CD8-positive, alpha-beta memory T cell (primary cell): ENCODE measurements at regions not wholly inside any gene's neighbourhood (a gene's known extent, or its start where the extent isn't known, plus 50 kb on each side); places are given as distances from the start of the nearest gene placed in this dataset.

Experiments used
- CTCF ChIA-PET: fragments of 350-600 bp; sonication (Branson Sonifier 250); formaldehyde crosslinking; loops from one replicate; lab custom pipeline; 2021; ENCODE audit warnings: antibody characterized with exemption; lab: Charles Lee
- POLR2A ChIA-PET: fragments of 350-600 bp; sonication (Branson Sonifier 250); formaldehyde crosslinking; loops from one replicate; lab custom pipeline; 2021; ENCODE audit warnings: antibody characterized with exemption; lab: Charles Lee
- DNase-seq, 5 donors: peaks; one replicate each; pipeline versions ENCODE4 v3.0.0 to v3.0.0-alpha.2; 2020 to 2022; ENCODE audit warnings: mixed read lengths in 1 of 5
- H3K27ac ChIP-seq: one replicate; pipeline ENCODE4 v1.7.0; 2013; ENCODE audit warnings: low read depth, mild to moderate bottlenecking, low read length, moderate library complexity
- H3K27me3 ChIP-seq: 2 replicates; pipeline ENCODE4 v1.7.0; 2013; ENCODE audit warnings: low read length, mild to moderate bottlenecking; ENCODE audit not compliant: insufficient read depth, poor library complexity, severe bottlenecking
- H3K36me3 ChIP-seq: 2 replicates; pipeline ENCODE4 v1.7.0; 2013; ENCODE audit warnings: mild to moderate bottlenecking, low read length, moderate library complexity; ENCODE audit not compliant: insufficient read depth
- H3K4me1 ChIP-seq: 2 replicates; pipeline ENCODE4 v1.7.0; 2013; ENCODE audit warnings: mild to moderate bottlenecking, low read length, moderate library complexity; ENCODE audit not compliant: insufficient read depth
- H3K4me3 ChIP-seq: 2 replicates; pipeline ENCODE4 v1.7.0; 2013; ENCODE audit warnings: mild to moderate bottlenecking, low read length
- H3K9me3 ChIP-seq: 2 replicates; pipeline ENCODE4 v1.7.0; 2013; ENCODE audit warnings: mild to moderate bottlenecking, low read length
- H3K27ac Mint-ChIP-seq, 8 donors: one replicate each; pipeline ENCODE4 v1.8.0; 2020 to 2021; ENCODE audit warnings: mixed read lengths in 8 of 8, mild to moderate bottlenecking in 6 of 8, inconsistent platforms in 3 of 8, moderate library complexity in 3 of 8
- H3K27me3 Mint-ChIP-seq, 2 donors: one replicate each; pipeline ENCODE4 v1.8.0; 2020 to 2021; ENCODE audit warnings: mixed read lengths in 2 of 2, mild to moderate bottlenecking in 1 of 2, moderate library complexity in 1 of 2
- H3K36me3 Mint-ChIP-seq, 3 donors: one replicate each; pipeline ENCODE4 v1.8.0; 2020 to 2021; ENCODE audit warnings: mixed read lengths in 3 of 3, inconsistent platforms in 1 of 3, mild to moderate bottlenecking in 1 of 3
- H3K4me1 Mint-ChIP-seq, 3 donors: one replicate each; pipeline ENCODE4 v1.8.0; 2020 to 2021; ENCODE audit warnings: mixed read lengths in 3 of 3, inconsistent platforms in 1 of 3, mild to moderate bottlenecking in 1 of 3
- H3K4me3 Mint-ChIP-seq, 7 donors: one replicate each; pipeline ENCODE4 v1.8.0; 2020 to 2021; ENCODE audit warnings: mixed read lengths in 7 of 7, mild to moderate bottlenecking in 6 of 7, moderate library complexity in 4 of 7, inconsistent platforms in 2 of 7
- H3K9me3 Mint-ChIP-seq, 5 donors: one replicate each; pipeline ENCODE4 v1.8.0; 2020 to 2022; ENCODE audit warnings: mixed read lengths in 5 of 5, mild to moderate bottlenecking in 3 of 5, moderate library complexity in 2 of 5, inconsistent platforms in 1 of 5

- ChIA-PET POLR2A (no interaction called here), CTCF (no interaction called here)
- H3K27me3 ChIP-seq: no peaks in the 10 kb centered on the region
Observed at GRCh38 chr5:2557435-2557834, 194.0 kb downstream of the IRX2 start.

GRCh38 chr5:2556375-2556966 is 195.0 kb downstream of the IRX2 start:
- no peaks in the 10 kb centered on the region for H3K36me3 ChIP-seq
- H3K27me3 Mint-ChIP-seq: peaks cover 0 to 1% of the 10 kb centered on the region in 2 donors
- CTCF ChIA-PET: no interaction called here
- H3K27me3 ChIP-seq: no peaks in the 10 kb centered on the region
- no peak overlapping the region for H3K4me3 Mint-ChIP-seq
- peaks cover 12 to 22% (median 16%) of the 10 kb centered on the region in 5 donors for H3K9me3 Mint-ChIP-seq
- H3K4me1 ChIP-seq: no peaks in the 10 kb centered on the region
- no peak overlapping the region for H3K27ac ChIP-seq
- H3K27ac Mint-ChIP-seq: no peak overlapping the region
- no peaks in the 10 kb centered on the region for H3K36me3 Mint-ChIP-seq
- POLR2A ChIA-PET: no interaction called here
- no peak overlapping the region for H3K4me3 ChIP-seq
- DNase-seq: no peak
- peaks cover 3% of the 10 kb centered on the region for H3K9me3 ChIP-seq
- H3K4me1 Mint-ChIP-seq: no peaks in the 10 kb centered on the region

More at GRCh38 chr5:2557435-2557834, 194.0 kb downstream of the IRX2 start:
- Mint-ChIP-seq H3K27me3 (peaks cover 0 to 1% of the 10 kb centered on the region in 2 donors), H3K9me3 (peaks cover 12 to 22% (median 16%) of the 10 kb centered on the region in 5 donors), H3K36me3 (no peaks in the 10 kb centered on the region), H3K4me3 (no peak overlapping the region), H3K4me1 (no peaks in the 10 kb centered on the region), H3K27ac (no peak overlapping the region)
- Histone ChIP-seq H3K36me3 (no peaks in the 10 kb centered on the region), H3K9me3 (peaks cover 3% of the 10 kb centered on the region), H3K27ac (no peak overlapping the region), H3K4me3 (no peak overlapping the region), H3K4me1 (no peaks in the 10 kb centered on the region)
- no peak for DNase-seq

DNA sequence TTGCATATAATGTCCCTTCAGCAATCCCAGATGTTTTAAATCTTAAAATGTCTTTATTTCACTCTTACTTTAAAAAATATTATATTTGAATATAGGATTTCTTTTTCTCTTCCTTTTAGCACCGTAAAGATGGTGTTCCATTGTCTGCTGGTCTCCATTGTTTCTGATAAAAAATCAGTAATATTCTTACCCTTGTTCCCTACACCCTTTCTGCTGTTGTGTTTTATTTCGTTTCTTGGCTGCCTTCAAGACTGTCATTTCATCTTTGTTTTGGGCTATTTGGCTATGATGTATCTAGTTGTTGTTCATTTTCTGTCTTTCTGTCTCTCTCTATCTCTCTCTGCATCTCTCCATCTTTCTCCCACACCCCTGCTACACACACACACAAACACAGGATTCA is 197.9 kb downstream of the IRX2 start:
- CTCF ChIA-PET: no interaction called here
- POLR2A ChIA-PET: no interaction called here
- no peaks in the 10 kb centered on the region for H3K36me3 ChIP-seq

GRCh38 chr5:2550509-2550908 is 201.0 kb downstream of the IRX2 start:
- no peaks in the 10 kb centered on the region for H3K36me3 ChIP-seq
- H3K27ac ChIP-seq: no peak overlapping the region
- CTCF ChIA-PET: no interaction called here
- H3K36me3 Mint-ChIP-seq: no peaks in the 10 kb centered on the region
- POLR2A ChIA-PET: no interaction called here
- no peaks in the 10 kb centered on the region for H3K4me1 Mint-ChIP-seq
- H3K27me3 ChIP-seq: no peaks in the 10 kb centered on the region
- DNase-seq: no peak
- H3K27me3 Mint-ChIP-seq: peaks cover 0 to 1% of the 10 kb centered on the region in 2 donors
- H3K9me3 Mint-ChIP-seq: peaks cover 14 to 22% (median 17%) of the 10 kb centered on the region in 5 donors
- H3K27ac Mint-ChIP-seq: no peak overlapping the region
- H3K4me3 Mint-ChIP-seq: no peak overlapping the region
- H3K4me1 ChIP-seq: no peaks in the 10 kb centered on the region
- peaks cover 3% of the 10 kb centered on the region for H3K9me3 ChIP-seq
- no peak overlapping the region for H3K4me3 ChIP-seq

More for the DNA sequence above, 197.9 kb downstream of the IRX2 start:
- Mint-ChIP-seq H3K27ac (no peak overlapping the region), H3K4me3 (no peak overlapping the region), H3K36me3 (no peaks in the 10 kb centered on the region), H3K27me3 (peaks cover 0 to 1% of the 10 kb centered on the region in 2 donors), H3K9me3 (peaks cover 14 to 22% (median 16%) of the 10 kb centered on the region in 5 donors), H3K4me1 (no peaks in the 10 kb centered on the region)
- no peak for DNase-seq
- Histone ChIP-seq H3K27me3 (no peaks in the 10 kb centered on the region), H3K4me3 (no peak overlapping the region), H3K9me3 (peaks cover 3% of the 10 kb centered on the region), H3K27ac (no peak overlapping the region), H3K4me1 (no peaks in the 10 kb centered on the region)

DNA sequence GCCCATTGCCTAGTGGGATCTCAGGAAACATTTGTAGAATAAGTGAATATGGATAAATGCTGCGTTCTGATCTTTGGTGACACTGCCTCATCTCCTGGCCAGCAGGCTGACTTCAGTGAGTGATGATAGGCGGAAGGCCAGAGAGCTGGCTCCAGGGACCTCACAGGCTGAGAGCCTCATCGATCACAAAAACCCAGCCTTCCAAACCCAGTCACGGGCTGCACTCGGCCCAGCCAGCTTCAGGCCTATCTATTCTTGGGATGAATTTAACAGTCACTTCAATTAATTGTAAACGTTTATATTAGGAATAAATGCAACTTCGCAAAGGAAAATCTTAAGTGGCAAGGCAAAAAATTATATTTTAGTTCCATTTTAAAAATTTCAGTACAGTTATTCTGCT is 201.6 kb downstream of the IRX2 start:
- Histone ChIP-seq H3K36me3 (no peaks in the 10 kb centered on the region), H3K4me3 (no peak overlapping the region), H3K4me1 (no peaks in the 10 kb centered on the region), H3K27me3 (no peaks in the 10 kb centered on the region), H3K9me3 (peaks cover 3% of the 10 kb centered on the region), H3K27ac (no peak overlapping the region)
- Mint-ChIP-seq H3K4me3 (no peak overlapping the region), H3K27me3 (peaks cover 0 to 1% of the 10 kb centered on the region in 2 donors), H3K36me3 (no peaks in the 10 kb centered on the region), H3K9me3 (peaks cover 10 to 22% (median 14%) of the 10 kb centered on the region in 5 donors), H3K4me1 (no peaks in the 10 kb centered on the region), H3K27ac (no peak overlapping the region)
- DNase-seq: no peak
- CTCF ChIA-PET: no interaction called here
- POLR2A ChIA-PET: no interaction called here

GRCh38 chr5:2549354-2549753 is 202.1 kb downstream of the IRX2 start:
- H3K9me3 Mint-ChIP-seq: peaks cover 5 to 17% (median 9%) of the 10 kb centered on the region in 5 donors
- ChIA-PET POLR2A (no interaction called here), CTCF (no interaction called here)
- Histone ChIP-seq H3K9me3 (peaks cover 3% of the 10 kb centered on the region), H3K27ac (no peak overlapping the region), H3K4me3 (no peak overlapping the region), H3K4me1 (no peaks in the 10 kb centered on the region), H3K36me3 (no peaks in the 10 kb centered on the region), H3K27me3 (no peaks in the 10 kb centered on the region)
- DNase-seq: no peak
- H3K4me1 Mint-ChIP-seq: no peaks in the 10 kb centered on the region
- no peaks in the 10 kb centered on the region for H3K36me3 Mint-ChIP-seq
- H3K4me3 Mint-ChIP-seq: no peak overlapping the region
- H3K27me3 Mint-ChIP-seq: peaks cover 0 to 1% of the 10 kb centered on the region in 2 donors
- H3K27ac Mint-ChIP-seq: no peak overlapping the region

DNA sequence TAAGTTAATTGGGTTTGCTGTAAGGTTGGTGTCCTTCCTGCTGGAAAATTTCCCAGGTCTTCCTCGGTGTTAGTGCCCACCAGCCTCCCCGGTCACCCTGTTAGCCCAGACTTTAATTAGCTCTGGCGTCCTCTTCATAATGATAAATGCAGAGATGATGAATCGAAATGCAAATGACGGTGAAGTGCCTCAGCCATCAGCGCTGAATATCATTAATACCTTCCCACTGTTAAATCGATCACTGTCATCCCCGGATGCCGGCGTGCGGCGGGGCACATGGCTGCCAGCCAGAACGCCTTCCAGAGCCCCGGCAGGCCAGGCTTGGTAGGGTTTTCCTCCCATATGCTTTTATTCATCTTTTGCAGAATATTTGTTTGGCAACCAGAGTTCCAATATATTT is 204.5 kb downstream of the IRX2 start:
- H3K4me1 ChIP-seq: no peaks in the 10 kb centered on the region
- POLR2A ChIA-PET: no interaction called here
- Mint-ChIP-seq H3K27me3 (no peaks in the 10 kb centered on the region), H3K9me3 (peaks cover 0 to 4% (median 3%) of the 10 kb centered on the region in 5 donors), H3K4me3 (no peak overlapping the region), H3K36me3 (no peaks in the 10 kb centered on the region), H3K27ac (no peak overlapping the region), H3K4me1 (no peaks in the 10 kb centered on the region)
- H3K9me3 ChIP-seq: no peaks in the 10 kb centered on the region
- H3K27ac ChIP-seq: no peak overlapping the region
- H3K27me3 ChIP-seq: no peaks in the 10 kb centered on the region
- no peaks in the 10 kb centered on the region for H3K36me3 ChIP-seq
- CTCF ChIA-PET: no interaction called here
- DNase-seq: no peak
- H3K4me3 ChIP-seq: no peak overlapping the region

GRCh38 chr5:2544003-2544402 is 207.5 kb downstream of the IRX2 start:
- Mint-ChIP-seq H3K9me3 (peaks cover 0 to 15% (median 6%) of the 10 kb centered on the region in 5 donors), H3K36me3 (no peaks in the 10 kb centered on the region), H3K27me3 (peaks cover 0 to 3% of the 10 kb centered on the region in 2 donors), H3K4me1 (no peaks in the 10 kb centered on the region), H3K27ac (no peak overlapping the region), H3K4me3 (no peak overlapping the region)
- no peak for DNase-seq
- H3K27ac ChIP-seq: no peak overlapping the region
- H3K4me3 ChIP-seq: no peak overlapping the region
- ChIA-PET POLR2A (no interaction called here), CTCF (no interaction called here)
- no peaks in the 10 kb centered on the region for H3K27me3 ChIP-seq
- no peaks in the 10 kb centered on the region for H3K36me3 ChIP-seq
- no peaks in the 10 kb centered on the region for H3K9me3 ChIP-seq
- H3K4me1 ChIP-seq: no peaks in the 10 kb centered on the region
